ENCODE measurements at regions not wholly inside any gene's neighbourhood (a gene's known extent, or its start where the extent isn't known, plus 50 kb on each side); places are given as distances from the start of the nearest gene placed in this dataset.

DNA sequence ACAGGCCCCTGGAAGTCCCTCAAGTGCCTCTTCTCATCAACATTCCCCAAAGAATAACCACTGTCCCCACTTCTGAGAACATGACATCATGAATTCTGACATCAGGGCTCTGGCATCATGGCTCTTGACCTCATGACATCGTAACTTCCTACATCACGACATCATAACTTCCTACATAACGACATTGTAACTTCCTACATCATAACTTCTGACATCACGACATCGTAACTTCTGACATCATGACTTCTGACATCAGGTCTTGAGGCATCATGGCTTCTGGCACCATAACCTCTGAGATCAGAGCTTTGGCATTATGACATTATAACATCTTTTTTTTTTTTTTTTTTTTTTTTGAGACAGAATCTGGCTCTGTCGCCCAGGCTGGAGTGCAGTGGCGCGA is 66.7 kb upstream of the FAM20C start:
- Mint-ChIP-seq H3K27me3 (peaks cover 6 to 10% of the 10 kb centered on the region in 2 donors), H3K4me3 (no peak overlapping the region), H3K27ac (no peak overlapping the region), H3K9me3 (no peaks in the 10 kb centered on the region), H3K36me3 (no peaks in the 10 kb centered on the region), H3K4me1 (ENCODE audit: low read depth in 2 of 2) (no peaks in the 10 kb centered on the region)
- DNase-seq (ENCODE audit: low spot score) (no peak), ATAC-seq (no peak)

GRCh38 chr7:126368-126767 is 66.0 kb upstream of the FAM20C start:
- peaks cover 6 to 10% of the 10 kb centered on the region in 2 donors for H3K27me3 Mint-ChIP-seq
- no peaks in the 10 kb centered on the region for H3K4me1 Mint-ChIP-seq (ENCODE audit: low read depth in 2 of 2)
- H3K36me3 Mint-ChIP-seq = no peaks in the 10 kb centered on the region
- no peak overlapping the region for H3K4me3 Mint-ChIP-seq
- ATAC-seq (no peak), DNase-seq (ENCODE audit: low spot score) (no peak)
- H3K27ac Mint-ChIP-seq = no peak overlapping the region
- H3K9me3 Mint-ChIP-seq = no peaks in the 10 kb centered on the region

- peaks cover 0 to 5% of the 10 kb centered on the region in 2 donors for H3K27me3 Mint-ChIP-seq
- ATAC-seq = peak in 1 of 2 donors; percentile 17
- no peak for DNase-seq (ENCODE audit: low spot score)
Observed at GRCh38 chr7:127064-127598, 65.2 kb upstream of the FAM20C start.

DNA sequence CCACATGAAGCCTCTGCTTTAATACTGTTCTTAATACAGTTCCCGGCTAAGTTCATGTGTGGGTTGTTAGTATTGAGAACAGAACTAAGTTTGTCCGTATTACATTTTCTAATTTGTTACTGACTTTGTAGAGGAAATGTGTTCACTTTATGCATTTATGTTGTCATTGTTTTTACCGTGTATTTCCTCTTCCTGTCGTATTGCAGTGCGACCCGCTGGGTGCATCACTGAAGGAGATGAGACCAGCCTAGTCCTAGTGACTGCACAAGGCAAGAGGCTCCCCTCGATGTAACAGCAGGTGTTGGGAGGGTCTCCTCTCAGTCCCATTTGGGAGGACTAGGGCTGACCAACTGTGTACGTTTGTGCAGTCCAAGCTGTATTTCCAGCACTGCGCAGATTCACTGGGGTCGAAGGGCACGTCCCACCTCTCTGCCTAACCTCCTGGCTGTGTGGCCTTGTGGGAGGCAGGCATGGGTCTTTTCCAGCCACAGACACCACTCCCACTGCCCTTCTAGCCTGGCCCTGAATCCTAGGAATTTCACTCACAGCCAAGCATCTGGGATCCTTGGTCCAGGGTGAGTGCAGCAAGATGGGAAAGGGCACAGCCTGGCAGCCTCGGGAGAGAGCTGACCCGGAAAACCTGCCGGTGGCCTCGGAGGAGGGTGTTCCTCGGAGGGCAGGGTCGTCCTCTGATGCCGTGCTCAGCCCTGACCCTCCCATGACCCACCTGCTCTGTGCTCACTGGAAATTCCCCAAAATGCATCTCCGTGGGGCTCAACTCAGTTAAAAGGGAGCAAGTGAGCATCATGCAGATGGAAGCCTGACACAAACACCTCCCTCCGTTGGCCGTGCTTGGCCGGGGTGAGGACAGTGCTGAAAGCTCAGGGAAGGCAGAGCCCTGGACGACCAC is 63.9 kb upstream of the FAM20C start:
- no peak for DNase-seq (ENCODE audit: low spot score)
- no peak for ATAC-seq
- H3K9me3 Mint-ChIP-seq = no peaks in the 10 kb centered on the region
- no peak overlapping the region for H3K27ac Mint-ChIP-seq
- no peaks in the 10 kb centered on the region for H3K36me3 Mint-ChIP-seq
- no peak overlapping the region for H3K4me3 Mint-ChIP-seq
- peaks cover 4 to 9% of the 10 kb centered on the region in 2 donors for H3K27me3 Mint-ChIP-seq
- no peaks in the 10 kb centered on the region for H3K4me1 Mint-ChIP-seq (ENCODE audit: low read depth in 2 of 2)

More at GRCh38 chr7:127064-127598, 65.2 kb upstream of the FAM20C start:
- H3K9me3 Mint-ChIP-seq = no peaks in the 10 kb centered on the region
- no peaks in the 10 kb centered on the region for H3K36me3 Mint-ChIP-seq
- no peaks in the 10 kb centered on the region for H3K4me1 Mint-ChIP-seq (ENCODE audit: low read depth in 2 of 2)
- no peak overlapping the region for H3K27ac Mint-ChIP-seq
- H3K4me3 Mint-ChIP-seq = no peak overlapping the region

- H3K27me3 Mint-ChIP-seq = peaks cover 4 to 9% of the 10 kb centered on the region in 2 donors
- no peaks in the 10 kb centered on the region for H3K9me3 Mint-ChIP-seq
- H3K36me3 Mint-ChIP-seq = no peaks in the 10 kb centered on the region
- ATAC-seq (no peak), DNase-seq (ENCODE audit: low spot score) (no peak)
- H3K27ac Mint-ChIP-seq = no peak overlapping the region
- no peaks in the 10 kb centered on the region for H3K4me1 Mint-ChIP-seq (ENCODE audit: low read depth in 2 of 2)
- H3K4me3 Mint-ChIP-seq = no peak overlapping the region
Observed at GRCh38 chr7:129366-130221, 62.8 kb upstream of the FAM20C start.

DNA sequence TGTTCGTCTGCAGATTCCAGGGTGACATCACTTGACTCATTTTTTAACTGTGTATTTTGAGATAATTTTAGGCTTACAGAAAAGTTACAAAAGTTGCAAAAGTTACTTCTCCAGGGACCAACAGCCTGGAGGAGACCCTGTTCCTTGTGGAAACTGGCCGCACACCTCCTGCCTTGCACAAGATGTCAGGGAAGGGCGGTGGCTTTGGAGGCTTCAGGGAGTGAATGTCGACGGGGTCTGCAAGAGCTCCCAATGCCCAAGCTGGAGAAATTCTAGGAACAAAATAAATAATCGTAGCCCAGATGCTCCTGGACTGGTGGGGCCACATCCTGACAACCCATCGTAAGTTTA is 62.2 kb upstream of the FAM20C start:
- ATAC-seq = no peak
- H3K36me3 Mint-ChIP-seq = no peaks in the 10 kb centered on the region
- no peaks in the 10 kb centered on the region for H3K4me1 Mint-ChIP-seq (ENCODE audit: low read depth in 2 of 2)
- H3K4me3 Mint-ChIP-seq = no peak overlapping the region
- H3K27ac Mint-ChIP-seq = no peak overlapping the region
- peaks cover 4 to 9% of the 10 kb centered on the region in 2 donors for H3K27me3 Mint-ChIP-seq
- H3K9me3 Mint-ChIP-seq = no peaks in the 10 kb centered on the region
- no peak for DNase-seq (ENCODE audit: low spot score)

GRCh38 chr7:130875-131780 is 61.2 kb upstream of the FAM20C start:
- no peak overlapping the region for H3K4me3 Mint-ChIP-seq
- ATAC-seq (no peak), DNase-seq (ENCODE audit: low spot score) (no peak)
- H3K27me3 Mint-ChIP-seq = peaks cover 4 to 9% of the 10 kb centered on the region in 2 donors
- no peaks in the 10 kb centered on the region for H3K4me1 Mint-ChIP-seq (ENCODE audit: low read depth in 2 of 2)
- no peaks in the 10 kb centered on the region for H3K9me3 Mint-ChIP-seq
- no peak overlapping the region for H3K27ac Mint-ChIP-seq
- H3K36me3 Mint-ChIP-seq = no peaks in the 10 kb centered on the region

GRCh38 chr7:131781-132482 is 60.4 kb upstream of the FAM20C start:
- no peak overlapping the region for H3K4me3 Mint-ChIP-seq
- H3K27ac Mint-ChIP-seq = no peak overlapping the region
- no peaks in the 10 kb centered on the region for H3K4me1 Mint-ChIP-seq (ENCODE audit: low read depth in 2 of 2)
- no peaks in the 10 kb centered on the region for H3K36me3 Mint-ChIP-seq
- peaks cover 5 to 9% of the 10 kb centered on the region in 2 donors for H3K27me3 Mint-ChIP-seq
- no peak for ATAC-seq
- no peak for DNase-seq (ENCODE audit: low spot score)
- no peaks in the 10 kb centered on the region for H3K9me3 Mint-ChIP-seq

DNA sequence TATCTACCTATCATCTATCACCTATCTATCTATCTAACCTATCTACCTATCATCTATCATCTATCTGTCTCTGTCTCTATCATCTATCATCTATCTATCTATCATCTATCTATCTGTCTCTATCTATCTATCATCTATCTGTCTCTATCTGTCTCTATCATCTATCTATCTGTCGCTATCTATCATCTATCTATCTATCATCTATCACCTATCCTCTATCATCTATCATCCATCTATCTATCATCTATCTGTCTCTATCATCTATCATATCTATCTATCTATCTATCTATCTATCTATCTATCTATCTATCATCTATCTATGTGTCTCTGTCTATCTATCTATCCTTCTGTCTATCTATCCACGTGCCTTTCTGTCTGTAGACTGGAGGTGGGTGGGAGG is 59.5 kb upstream of the FAM20C start:
- ATAC-seq (no peak), DNase-seq (ENCODE audit: low spot score) (no peak)
- H3K36me3 Mint-ChIP-seq = no peaks in the 10 kb centered on the region
- no peaks in the 10 kb centered on the region for H3K9me3 Mint-ChIP-seq
- H3K4me1 Mint-ChIP-seq (ENCODE audit: low read depth in 2 of 2) = no peaks in the 10 kb centered on the region
- H3K4me3 Mint-ChIP-seq = no peak overlapping the region
- H3K27ac Mint-ChIP-seq = no peak overlapping the region
- peaks cover 6 to 9% of the 10 kb centered on the region in 2 donors for H3K27me3 Mint-ChIP-seq

DNA sequence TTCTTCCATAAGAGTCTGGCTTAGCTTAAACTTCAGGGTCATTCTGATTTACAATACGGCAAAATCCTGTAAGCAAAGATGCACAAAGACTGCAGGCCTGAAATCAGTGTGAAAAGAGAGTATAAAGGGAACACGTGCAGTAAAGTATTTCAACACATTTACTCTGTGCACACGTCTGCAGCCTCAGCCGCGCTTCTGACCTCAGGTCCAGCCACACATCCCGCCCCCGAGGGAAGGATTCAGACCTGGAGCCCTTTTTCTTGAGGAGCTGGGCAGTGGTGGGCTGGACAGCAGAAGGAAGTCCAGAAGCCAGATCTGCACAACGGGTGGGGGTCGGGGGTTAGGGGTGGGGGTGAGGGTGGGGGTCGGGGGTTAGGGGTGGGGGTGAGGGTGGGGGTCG is 58.9 kb upstream of the FAM20C start:
- Mint-ChIP-seq H3K27me3 (peaks cover 7 to 12% of the 10 kb centered on the region in 2 donors), H3K9me3 (no peaks in the 10 kb centered on the region), H3K36me3 (no peaks in the 10 kb centered on the region), H3K27ac (no peak overlapping the region), H3K4me1 (ENCODE audit: low read depth in 2 of 2) (no peaks in the 10 kb centered on the region), H3K4me3 (no peak overlapping the region)
- DNase-seq (ENCODE audit: low spot score) (no peak), ATAC-seq (no peak)

DNA sequence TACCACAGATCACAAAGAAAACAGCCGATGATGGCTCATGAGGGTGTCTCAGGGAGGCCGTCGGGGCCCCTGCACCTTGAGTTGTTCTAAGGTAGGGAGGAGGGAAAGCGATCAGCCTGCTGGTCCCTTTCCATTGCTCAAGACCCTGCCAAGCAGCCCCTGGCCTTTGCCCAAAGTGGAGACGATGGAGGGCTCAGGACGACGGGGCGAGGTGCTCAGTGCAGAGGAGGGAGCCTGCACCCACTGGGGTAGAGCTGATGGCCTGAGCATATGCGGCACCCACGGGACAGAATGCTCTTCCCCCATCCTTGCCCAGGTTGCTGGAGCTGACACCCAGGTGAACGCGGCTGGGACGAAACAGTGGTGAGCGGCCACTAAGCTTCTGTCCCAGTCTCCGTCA is 58.3 kb upstream of the FAM20C start:
- Mint-ChIP-seq H3K9me3 (no peaks in the 10 kb centered on the region), H3K27me3 (peaks cover 9 to 15% of the 10 kb centered on the region in 2 donors), H3K4me1 (ENCODE audit: low read depth in 2 of 2) (no peaks in the 10 kb centered on the region), H3K27ac (no peak overlapping the region), H3K36me3 (no peaks in the 10 kb centered on the region), H3K4me3 (no peak overlapping the region)
- DNase-seq (ENCODE audit: low spot score) = no peak
- ATAC-seq = no peak

DNA sequence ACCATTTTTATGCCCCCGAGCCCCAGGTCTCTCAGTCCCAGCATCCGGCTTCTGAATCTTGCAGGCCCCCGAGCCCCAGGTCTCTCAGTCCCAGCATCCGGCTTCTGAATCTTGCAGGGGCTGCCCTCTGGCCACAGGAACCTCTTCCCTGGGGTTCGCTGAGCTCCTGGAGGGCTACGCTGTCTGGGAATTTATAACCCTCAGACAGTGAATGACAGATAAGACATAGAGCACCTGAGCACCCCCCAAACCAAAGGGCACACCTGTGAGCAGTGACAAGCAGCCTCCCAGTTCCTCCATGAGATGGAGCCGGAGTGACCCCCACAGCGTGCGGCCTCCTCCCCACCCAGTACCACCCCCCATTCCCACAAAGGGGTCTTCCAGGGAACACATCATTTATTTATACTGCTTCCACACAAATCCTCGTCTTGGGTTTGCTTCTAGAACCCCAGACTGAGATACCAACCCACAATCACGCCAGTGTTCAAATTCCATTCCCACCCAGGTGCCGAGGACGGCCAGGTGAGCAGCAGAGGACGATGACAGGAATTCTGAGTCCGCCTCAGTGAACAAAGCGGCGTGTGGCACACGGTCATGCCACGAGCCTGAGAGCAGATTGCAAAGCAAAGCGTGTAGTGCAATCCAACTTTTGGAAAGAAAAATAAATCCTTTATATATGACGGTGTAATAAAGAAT is 57.7 kb upstream of the FAM20C start:
- no peaks in the 10 kb centered on the region for H3K9me3 Mint-ChIP-seq
- DNase-seq (ENCODE audit: low spot score) = no peak
- H3K4me1 Mint-ChIP-seq (ENCODE audit: low read depth in 2 of 2) = no peaks in the 10 kb centered on the region
- no peak overlapping the region for H3K4me3 Mint-ChIP-seq
- no peak for ATAC-seq
- no peak overlapping the region for H3K27ac Mint-ChIP-seq
- H3K27me3 Mint-ChIP-seq = peaks cover 9 to 15% of the 10 kb centered on the region in 2 donors
- H3K36me3 Mint-ChIP-seq = no peaks in the 10 kb centered on the region

Data from natural killer cell treated with Interleukin-12 subunit alpha and Interleukin-12 subunit beta and Interleukin-15 and Interleukin-18, amount 100 ng/mL, for 72 hours (primary cell).